Natural killer cell (primary cell): ENCODE measurements at regions not wholly inside any gene's neighbourhood (a gene's known extent, or its start where the extent isn't known, plus 50 kb on each side); places are given as distances from the start of the nearest gene placed in this dataset.

Experiments
- ATAC-seq, 3 donors: fragments of 150-1000 bp in 2 of 3; fragments of 200-7000 bp in 1 of 3; cut with Tn5 transposase; 1 replicate in 1 of 3; 2 replicates in 2 of 3; pipeline ENCODE4 v1.10.0; 2021; ENCODE audit warnings: mild to moderate bottlenecking in 2 of 3, moderate library complexity in 2 of 3
- DNase-seq, 2 donors: peaks; one replicate each; pipeline versions ENCODE4 v3.0.0 to v3.0.0-alpha.2; 2013 to 2021; ENCODE audit warnings: mixed read lengths in 1 of 2
- H3K27ac ChIP-seq: one replicate; pipeline ENCODE4 v1.5.1; 2013; ENCODE audit warnings: mild to moderate bottlenecking, low read length
- H3K27me3 ChIP-seq: one replicate; pipeline ENCODE4 v1.6.1; 2013; ENCODE audit warnings: low read length; ENCODE audit not compliant: control insufficient read depth, insufficient read depth
- H3K36me3 ChIP-seq: one replicate; pipeline ENCODE4 v1.6.1; 2013; ENCODE audit warnings: low read length; ENCODE audit not compliant: control insufficient read depth, insufficient read depth
- H3K4me1 ChIP-seq: one replicate; pipeline ENCODE4 v1.6.1; 2013; ENCODE audit warnings: low read length; ENCODE audit not compliant: control insufficient read depth, insufficient read depth
- H3K4me3 ChIP-seq: one replicate; pipeline ENCODE4 v1.5.1; 2013; ENCODE audit warnings: low read length
- H3K9me3 ChIP-seq: one replicate; pipeline ENCODE4 v1.6.1; 2013; ENCODE audit warnings: low read length; ENCODE audit not compliant: control insufficient read depth, insufficient read depth
- H3K27ac Mint-ChIP-seq, 2 donors: one replicate each; pipeline ENCODE4 v1.8.0; 2022; ENCODE audit warnings: mild to moderate bottlenecking in 2 of 2, mixed read lengths in 2 of 2, moderate library complexity in 1 of 2
- H3K27me3 Mint-ChIP-seq, 2 donors: one replicate each; pipeline ENCODE4 v1.8.0; 2022; ENCODE audit warnings: low read depth in 2 of 2, mixed read lengths in 2 of 2
- H3K36me3 Mint-ChIP-seq: one replicate; pipeline ENCODE4 v1.8.0; 2022; ENCODE audit warnings: mixed read lengths
- H3K4me1 Mint-ChIP-seq, 2 donors: one replicate each; pipeline ENCODE4 v1.8.0; 2022; ENCODE audit warnings: mixed read lengths in 2 of 2
- H3K4me3 Mint-ChIP-seq: one replicate; pipeline ENCODE4 v1.8.0; 2022; ENCODE audit warnings: mild to moderate bottlenecking, moderate library complexity, mixed read lengths
- H3K9me3 Mint-ChIP-seq, 2 donors: one replicate each; pipeline ENCODE4 v1.8.0; 2022; ENCODE audit warnings: mixed read lengths in 2 of 2
- WGBS: methylation state at CpG from one replicate; pipeline ENCODE4 v1.1.7; 2013; ENCODE audit warnings: missing lambda C conversion rate; ENCODE audit not compliant: insufficient coverage; 5-methylcytosine and 5-hydroxymethylcytosine counted together
- intact Hi-C: fragments of 100-400 bp; cut with micrococcal nuclease; formaldehyde crosslinking; loops from one replicate; pipeline ENCODE4 v1.14.2; 2022
- TF ChIP-seq, protein P1 (sequence below): fragments of 200-600 bp; IDR thresholded peaks from one replicate; pipeline ENCODE4 v1.8.0; 2022; ENCODE audit warnings: antibody characterized with exemption

DNA sequence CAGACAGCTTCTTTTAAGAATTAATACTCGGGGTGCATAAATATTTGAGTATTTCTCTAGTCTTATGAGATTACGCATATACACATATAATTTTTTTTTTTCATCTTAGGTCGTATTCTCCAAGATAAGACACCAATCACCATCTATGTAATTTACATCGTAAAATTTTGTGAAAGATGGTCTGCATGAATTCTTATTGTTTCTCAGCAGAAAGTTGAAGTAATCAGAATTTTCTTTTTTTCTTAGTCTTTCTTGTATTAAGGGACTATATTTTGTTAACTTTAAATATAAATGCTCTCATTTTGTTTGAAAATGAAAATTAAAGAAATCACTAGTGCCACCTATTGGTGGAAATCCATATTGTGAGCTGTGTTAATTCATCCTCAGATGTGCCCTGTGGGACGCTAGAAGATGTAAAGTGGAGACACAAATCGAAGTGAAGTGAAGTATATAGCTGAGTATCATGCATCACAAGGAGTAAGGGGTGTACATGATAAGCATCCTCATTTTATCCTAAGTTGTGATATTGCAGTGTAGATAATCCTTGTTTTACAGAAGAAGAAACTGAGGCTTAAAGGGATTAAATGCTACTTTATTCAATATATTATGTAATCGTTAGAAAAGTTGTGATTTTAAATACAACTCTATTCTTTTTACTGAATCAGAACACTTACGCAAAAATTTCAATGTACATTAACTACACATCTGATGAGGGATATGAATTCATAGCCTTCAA lies 2084.3 kb downstream of the LRRC4C start:
- no peaks in the 10 kb centered on the region for H3K36me3 Mint-ChIP-seq
- DNase-seq (peak in 1 of 2 donors; percentile 63), ATAC-seq (peak in 2 of 3 donors; percentile 50 to 64)
- H3K4me1 Mint-ChIP-seq, result peaks cover 5 to 8% of the 10 kb centered on the region in 2 donors
- no peak overlapping the region for H3K4me3 Mint-ChIP-seq
- H3K27me3 Mint-ChIP-seq, result no peaks in the 10 kb centered on the region
- Histone ChIP-seq H3K4me1 (no peaks in the 10 kb centered on the region), H3K4me3 (no peak overlapping the region), H3K36me3 (no peaks in the 10 kb centered on the region), H3K27me3 (no peaks in the 10 kb centered on the region), H3K27ac (no peak overlapping the region), H3K9me3 (no peaks in the 10 kb centered on the region)
- TF ChIP-seq, protein P1, sequence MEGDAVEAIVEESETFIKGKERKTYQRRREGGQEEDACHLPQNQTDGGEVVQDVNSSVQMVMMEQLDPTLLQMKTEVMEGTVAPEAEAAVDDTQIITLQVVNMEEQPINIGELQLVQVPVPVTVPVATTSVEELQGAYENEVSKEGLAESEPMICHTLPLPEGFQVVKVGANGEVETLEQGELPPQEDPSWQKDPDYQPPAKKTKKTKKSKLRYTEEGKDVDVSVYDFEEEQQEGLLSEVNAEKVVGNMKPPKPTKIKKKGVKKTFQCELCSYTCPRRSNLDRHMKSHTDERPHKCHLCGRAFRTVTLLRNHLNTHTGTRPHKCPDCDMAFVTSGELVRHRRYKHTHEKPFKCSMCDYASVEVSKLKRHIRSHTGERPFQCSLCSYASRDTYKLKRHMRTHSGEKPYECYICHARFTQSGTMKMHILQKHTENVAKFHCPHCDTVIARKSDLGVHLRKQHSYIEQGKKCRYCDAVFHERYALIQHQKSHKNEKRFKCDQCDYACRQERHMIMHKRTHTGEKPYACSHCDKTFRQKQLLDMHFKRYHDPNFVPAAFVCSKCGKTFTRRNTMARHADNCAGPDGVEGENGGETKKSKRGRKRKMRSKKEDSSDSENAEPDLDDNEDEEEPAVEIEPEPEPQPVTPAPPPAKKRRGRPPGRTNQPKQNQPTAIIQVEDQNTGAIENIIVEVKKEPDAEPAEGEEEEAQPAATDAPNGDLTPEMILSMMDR, result peak; percentile 77
- H3K9me3 Mint-ChIP-seq, result no peaks in the 10 kb centered on the region
- 42% methylated on average over 3 of the region's 8 CpGs for WGBS
- intact Hi-C loops, result loop anchor here (2.0 to 10.0 kb wide), 2 partner anchors 580 to 1926 kb away; no protein-coding TSS in a partner anchor
- H3K27ac Mint-ChIP-seq, result no peak overlapping the region

DNA sequence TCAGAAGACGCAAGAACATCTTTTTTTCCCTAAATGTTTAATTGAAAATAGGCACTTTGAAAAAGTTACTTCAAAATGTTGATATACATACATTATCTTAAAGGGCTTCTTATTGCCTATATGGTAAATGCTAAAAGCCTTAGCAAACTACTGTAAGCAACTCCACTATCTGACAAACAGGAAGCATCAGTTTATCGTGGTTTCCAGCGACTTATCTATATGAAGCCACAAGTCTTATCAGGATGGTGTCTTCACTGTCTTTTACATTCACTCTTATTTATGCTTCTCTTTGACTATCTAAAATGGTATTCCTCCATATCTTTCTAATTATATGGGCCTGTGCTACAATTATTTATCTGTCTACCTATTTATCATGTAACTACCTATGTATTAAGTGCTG lies 2091.9 kb downstream of the LRRC4C start:
- H3K36me3 ChIP-seq, result no peaks in the 10 kb centered on the region

DNA sequence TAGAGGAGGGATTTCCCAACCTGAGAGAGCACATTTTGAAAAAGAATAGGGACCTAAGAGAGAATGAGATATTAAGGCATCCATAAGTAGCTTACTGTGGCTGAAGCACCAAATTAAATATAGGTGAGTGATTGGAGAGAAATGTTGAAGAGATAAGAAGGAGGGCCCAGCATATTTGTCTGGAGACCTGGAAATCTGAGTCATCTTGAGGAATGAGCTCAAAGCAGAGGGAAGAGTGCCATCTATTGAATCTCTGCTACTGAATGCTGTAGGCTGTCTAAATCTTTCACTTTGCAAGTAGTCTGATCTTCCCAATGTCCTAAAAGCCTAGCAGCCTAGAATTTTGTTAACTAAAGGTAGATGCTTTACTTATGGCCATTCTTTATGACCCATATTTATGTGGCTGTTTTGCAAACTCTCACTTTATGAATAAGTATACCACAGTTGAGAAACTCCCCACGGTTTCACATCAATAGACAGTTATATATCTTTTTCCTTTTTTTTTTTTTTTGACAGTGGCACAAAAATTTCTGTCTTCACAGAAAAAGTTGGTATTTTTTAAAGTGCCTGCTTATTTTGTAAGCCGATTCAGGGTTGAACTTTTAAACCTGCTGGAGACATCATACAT lies 2093.5 kb downstream of the LRRC4C start:
- peak in 1 of 2 donors; percentile 14 for DNase-seq
- no peaks in the 10 kb centered on the region for H3K27me3 Mint-ChIP-seq
- WGBS, result no CpG with 5 or more reads among the region's 2 CpGs
- Histone ChIP-seq H3K4me1 (peaks cover 4% of the 10 kb centered on the region), H3K27me3 (no peaks in the 10 kb centered on the region), H3K27ac (no peak overlapping the region), H3K4me3 (no peak overlapping the region), H3K9me3 (no peaks in the 10 kb centered on the region), H3K36me3 (no peaks in the 10 kb centered on the region)
- intact Hi-C loops, result no loop called here
- peak overlapping the region in 1 of 2 donors; percentile 0 for H3K27ac Mint-ChIP-seq
- TF ChIP-seq, protein P1, result no peak
- H3K36me3 Mint-ChIP-seq, result no peaks in the 10 kb centered on the region
- ATAC-seq, result peak in 2 of 3 donors; percentile 41 to 47
- H3K9me3 Mint-ChIP-seq, result no peaks in the 10 kb centered on the region
- H3K4me1 Mint-ChIP-seq, result peaks cover 19 to 36% of the 10 kb centered on the region in 2 donors
- H3K4me3 Mint-ChIP-seq, result no peak overlapping the region

More for the DNA sequence above, 2091.9 kb downstream of the LRRC4C start:
- TF ChIP-seq, protein P1, result no peak
- H3K9me3 Mint-ChIP-seq, result no peaks in the 10 kb centered on the region
- no peaks in the 10 kb centered on the region for H3K36me3 Mint-ChIP-seq
- DNase-seq (peak in 1 of 2 donors; percentile 31), ATAC-seq (peak; percentile 30 to 60 (median 48))
- no peaks in the 10 kb centered on the region for H3K27me3 Mint-ChIP-seq
- no peaks in the 10 kb centered on the region for H3K27me3 ChIP-seq
- H3K4me1 Mint-ChIP-seq, result peaks cover 25 to 41% of the 10 kb centered on the region in 2 donors
- H3K4me3 ChIP-seq, result no peak overlapping the region
- H3K4me3 Mint-ChIP-seq, result peak overlapping the region; percentile 45
- H3K4me1 ChIP-seq, result peaks cover 4% of the 10 kb centered on the region
- WGBS, result 28% methylated on average over 2 of the region's 3 CpGs
- no peak overlapping the region for H3K27ac ChIP-seq
- no peaks in the 10 kb centered on the region for H3K9me3 ChIP-seq
- peak overlapping the region; percentile 9 to 16 for H3K27ac Mint-ChIP-seq
- intact Hi-C loops, result no loop called here
